ENCODE measurements at regions not wholly inside any gene's neighbourhood (a gene's known extent, or its start where the extent isn't known, plus 50 kb on each side); places are given as distances from the start of the nearest gene placed in this dataset.
"Not testable (repeated sequence)": the region's sequence is repeated elsewhere in the genome, so short reads cannot be mapped to it uniquely, and the experiment has no call there.

GRCh38 chr14:99037326-99037725 lies 234.7 kb downstream of the BCL11B start:
- not testable (repeated sequence) for DNase-seq

GRCh38 chr14:99037777-99038430 lies 234.1 kb downstream of the BCL11B start:
- DNase-seq: no peak

- DNase-seq: no peak
Measured at GRCh38 chr14:99038431-99038820, 233.6 kb downstream of the BCL11B start.

GRCh38 chr14:99039331-99040041 lies 232.5 kb downstream of the BCL11B start:
- no peak for DNase-seq

- no peak for DNase-seq
Measured at GRCh38 chr14:99040052-99040451, 231.9 kb downstream of the BCL11B start.

- DNase-seq: no peak
Measured at GRCh38 chr14:99040711-99041110, 231.3 kb downstream of the BCL11B start.

- DNase-seq: no peak
Measured at GRCh38 chr14:99041141-99041819, 230.7 kb downstream of the BCL11B start.

GRCh38 chr14:99041820-99042174 lies 230.2 kb downstream of the BCL11B start:
- DNase-seq: no peak

- no peak for DNase-seq
Measured at GRCh38 chr14:99042381-99043266, 229.4 kb downstream of the BCL11B start.

GRCh38 chr14:99043267-99043615 lies 228.8 kb downstream of the BCL11B start:
- DNase-seq: no peak

- no peak for DNase-seq
Measured at GRCh38 chr14:99043756-99044155, 228.2 kb downstream of the BCL11B start.

GRCh38 chr14:99047441-99048031 lies 224.5 kb downstream of the BCL11B start:
- no peak for DNase-seq

GRCh38 chr14:99050309-99050708 lies 221.7 kb downstream of the BCL11B start:
- no peak for DNase-seq

GRCh38 chr14:99052467-99052866 lies 219.5 kb downstream of the BCL11B start:
- DNase-seq: no peak

GRCh38 chr14:99055019-99055418 lies 217.0 kb downstream of the BCL11B start:
- no peak for DNase-seq

GRCh38 chr14:99055816-99056215 lies 216.2 kb downstream of the BCL11B start:
- DNase-seq: peak; percentile 60

- no peak for DNase-seq
Measured at GRCh38 chr14:99057576-99058083, 214.4 kb downstream of the BCL11B start.

GRCh38 chr14:99058542-99058941 lies 213.5 kb downstream of the BCL11B start:
- DNase-seq: no peak

- no peak for DNase-seq
Measured at GRCh38 chr14:99062216-99062615, 209.8 kb downstream of the BCL11B start.

- DNase-seq: no peak
Measured at GRCh38 chr14:99062772-99063418, 209.1 kb downstream of the BCL11B start.

- DNase-seq: no peak
Measured at GRCh38 chr14:99063620-99064225, 208.3 kb downstream of the BCL11B start.
